ENCODE measurements at regions not wholly inside any gene's neighbourhood (a gene's known extent, or its start where the extent isn't known, plus 50 kb on each side); places are given as distances from the start of the nearest gene placed in this dataset.
A peak's percentile ranks its signal among the peaks of the same experiment; 100 is the strongest.

GRCh38 chr13:61830475-61830874 lies 414.8 kb upstream of the PCDH20 start:
- DNase-seq = no peak

GRCh38 chr13:61824168-61824567 lies 408.5 kb upstream of the PCDH20 start:
- DNase-seq = no peak

- no peak for DNase-seq
Observed at GRCh38 chr13:61812286-61812685, 396.6 kb upstream of the PCDH20 start.

GRCh38 chr13:61810065-61810464 lies 394.4 kb upstream of the PCDH20 start:
- DNase-seq = no peak

- DNase-seq = no peak
Observed at GRCh38 chr13:61797397-61797796, 381.7 kb upstream of the PCDH20 start.

- no peak for DNase-seq
Observed at GRCh38 chr13:61795580-61795979, 379.9 kb upstream of the PCDH20 start.

GRCh38 chr13:61779456-61779855 lies 363.8 kb upstream of the PCDH20 start:
- no peak for DNase-seq

- DNase-seq = no peak
Observed at GRCh38 chr13:61778531-61778930, 362.9 kb upstream of the PCDH20 start.

- no peak for DNase-seq
Observed at GRCh38 chr13:61777899-61778298, 362.2 kb upstream of the PCDH20 start.

GRCh38 chr13:61777271-61777670 lies 361.6 kb upstream of the PCDH20 start:
- DNase-seq = no peak

- no peak for DNase-seq
Observed at GRCh38 chr13:61774903-61775302, 359.3 kb upstream of the PCDH20 start.

- DNase-seq = no peak
Observed at GRCh38 chr13:61770681-61771080, 355.0 kb upstream of the PCDH20 start.

- no peak for DNase-seq
Observed at GRCh38 chr13:61768175-61768574, 352.5 kb upstream of the PCDH20 start.

GRCh38 chr13:61766667-61767058 lies 351.0 kb upstream of the PCDH20 start:
- DNase-seq = no peak

- no peak for DNase-seq
Observed at GRCh38 chr13:61765940-61766666, 350.5 kb upstream of the PCDH20 start.

GRCh38 chr13:61765181-61765742 lies 349.6 kb upstream of the PCDH20 start:
- no peak for DNase-seq

- DNase-seq = no peak
Observed at GRCh38 chr13:61761690-61762089, 346.0 kb upstream of the PCDH20 start.

- no peak for DNase-seq
Observed at GRCh38 chr13:61760102-61760501, 344.5 kb upstream of the PCDH20 start.

GRCh38 chr13:61756031-61756430 lies 340.4 kb upstream of the PCDH20 start:
- DNase-seq = no peak

- no peak for DNase-seq
Observed at GRCh38 chr13:61751039-61751438, 335.4 kb upstream of the PCDH20 start.

- no peak for DNase-seq
Observed at GRCh38 chr13:61738236-61738750, 322.6 kb upstream of the PCDH20 start.

- no peak for DNase-seq
Observed at GRCh38 chr13:61734683-61735082, 319.0 kb upstream of the PCDH20 start.

GRCh38 chr13:61728471-61728870 lies 312.8 kb upstream of the PCDH20 start:
- DNase-seq = peak; percentile 48

GRCh38 chr13:61727767-61728166 lies 312.1 kb upstream of the PCDH20 start:
- DNase-seq = no peak

- DNase-seq = no peak
Observed at GRCh38 chr13:61725806-61726205, 310.2 kb upstream of the PCDH20 start.
